ENCODE measurements at regions not wholly inside any gene's neighbourhood (a gene's known extent, or its start where the extent isn't known, plus 50 kb on each side); places are given as distances from the start of the nearest gene placed in this dataset.

- no peak for DNase-seq (ENCODE audit: low read depth)
Observed at GRCh38 chr20:57768519-57768918, 58.7 kb upstream of the PMEPA1 start.

DNA sequence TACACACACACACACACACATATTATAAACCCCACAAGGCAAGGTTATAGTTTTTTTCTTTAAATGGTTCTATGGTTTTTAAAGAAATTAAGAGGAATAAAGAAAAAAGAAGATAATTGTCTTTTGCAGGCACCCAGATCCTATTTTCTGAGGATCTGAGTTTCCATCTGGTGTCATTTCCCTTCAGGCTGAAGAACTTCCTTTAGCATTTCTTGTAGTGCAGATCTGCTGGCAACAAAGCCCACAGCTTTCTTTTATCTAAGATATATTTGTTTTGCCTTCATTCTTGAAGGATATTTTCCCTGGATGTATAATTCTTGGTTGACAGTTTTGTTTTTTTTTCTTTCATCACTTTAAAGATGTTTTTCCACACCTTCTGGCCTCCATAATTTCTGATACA lies 57.6 kb upstream of the PMEPA1 start:
- DNase-seq (ENCODE audit: low read depth), result no peak

DNA sequence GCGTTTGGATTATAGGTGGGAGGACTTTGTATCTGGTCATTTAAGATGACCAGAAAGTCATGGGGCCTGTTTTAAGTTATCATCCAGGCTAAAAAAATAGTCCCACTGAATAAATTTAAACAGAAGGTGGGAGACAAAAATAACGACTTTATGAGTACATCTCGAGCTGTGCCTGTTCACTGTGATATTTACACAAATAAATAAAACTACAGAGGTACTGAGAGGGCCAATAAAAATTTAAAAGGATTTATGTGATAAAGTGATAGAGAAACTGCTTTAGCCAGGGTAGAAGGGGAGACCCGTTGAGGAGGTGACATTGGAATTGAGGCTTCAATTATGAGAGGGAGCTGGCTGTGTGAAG lies 53.4 kb upstream of the PMEPA1 start:
- DNase-seq (ENCODE audit: low read depth), result no peak

DNA sequence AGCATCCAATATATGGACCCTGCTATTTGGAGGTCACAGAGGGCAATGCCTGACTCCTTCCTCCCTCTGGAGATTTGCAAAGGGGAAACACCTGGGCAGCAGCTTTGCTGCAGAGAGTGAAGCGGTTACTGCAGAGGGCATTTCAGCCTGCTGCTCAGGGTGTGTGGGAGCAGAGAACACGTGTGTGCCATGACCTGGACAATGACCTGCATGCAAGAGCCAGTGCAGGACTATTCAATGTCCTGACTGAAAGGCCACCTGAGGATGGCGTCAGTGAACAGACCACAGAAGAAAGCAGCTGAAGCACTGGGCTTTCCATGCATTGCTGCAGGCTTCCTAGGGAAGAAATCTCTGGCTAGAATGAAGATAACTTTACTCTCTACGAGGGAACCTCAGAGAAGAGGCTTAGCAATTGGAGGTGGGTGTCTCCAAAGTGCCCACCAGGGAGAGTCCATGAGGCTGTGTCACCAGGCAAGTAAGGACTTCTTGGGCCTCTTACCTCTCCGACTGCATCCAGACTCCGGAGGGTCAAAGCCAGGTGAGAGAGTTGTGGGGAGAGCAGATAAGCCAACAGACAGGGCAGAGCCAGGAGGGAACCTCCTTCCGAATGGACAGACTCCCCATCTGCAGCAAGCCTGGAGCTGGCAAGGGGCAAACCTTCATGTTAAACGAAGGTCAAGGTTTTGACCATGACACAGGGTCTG lies 52.9 kb upstream of the PMEPA1 start:
- DNase-seq (ENCODE audit: low read depth), result no peak

DNA sequence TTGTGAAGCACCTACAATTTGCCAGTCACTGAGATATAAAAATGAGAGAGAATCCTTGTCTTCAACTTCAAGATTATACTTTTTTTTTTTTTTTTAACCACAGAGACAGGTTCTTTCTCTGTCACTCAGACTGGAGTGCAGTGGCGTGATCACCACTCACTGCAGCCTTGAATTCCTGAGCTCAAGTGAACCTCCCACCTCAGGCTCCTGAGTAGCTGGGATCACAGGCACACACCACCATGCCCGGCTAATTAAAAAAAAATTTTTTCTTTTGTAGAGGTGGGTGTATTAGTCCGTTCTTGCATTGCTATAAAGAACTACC lies 51.6 kb upstream of the PMEPA1 start:
- DNase-seq (ENCODE audit: low read depth), result no peak

GRCh38 chr20:57760698-57761412 lies 51.0 kb upstream of the PMEPA1 start:
- no peak for DNase-seq (ENCODE audit: low read depth)

DNA sequence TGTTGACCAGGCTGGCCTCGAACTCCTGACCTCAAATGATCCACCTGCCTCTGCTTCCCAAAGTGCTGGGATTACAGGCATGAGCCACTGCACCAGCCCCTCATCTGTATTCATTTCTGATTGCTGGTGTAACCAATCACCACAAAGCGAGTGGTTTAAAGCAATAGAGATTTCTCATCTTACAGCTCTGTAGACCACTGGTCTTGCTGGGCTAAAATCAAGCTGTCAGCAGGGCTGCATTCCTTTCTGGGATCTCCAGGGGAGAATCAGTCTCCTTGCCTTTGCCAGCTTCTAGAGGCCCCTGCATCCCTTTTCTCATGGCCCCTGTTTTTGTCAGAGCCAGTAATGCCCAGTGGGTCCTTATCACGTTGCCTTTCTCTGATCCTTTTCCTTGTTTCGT lies 49.9 kb upstream of the PMEPA1 start:
- no peak for DNase-seq (ENCODE audit: low read depth)

Measured in fibroblast of the conjunctiva (primary cell).